Astrocyte (in vitro differentiated cells and primary cell): ENCODE measurements at regions not wholly inside any gene's neighbourhood (a gene's known extent, or its start where the extent isn't known, plus 50 kb on each side); places are given as distances from the start of the nearest gene placed in this dataset.

Experiments
- DNase-seq: peaks from one replicate; pipeline ENCODE4 v3.0.0-alpha.2; 2010; ENCODE audit warnings: low read depth
- FAIRE-seq: peaks from 2 replicates; lab custom pipeline; 2011; peaks lifted over from hg19 to GRCh38; lab: Jason Lieb, UNC
- H2AFZ ChIP-seq: 2 replicates; pipeline ENCODE4 v1.6.0; 2012; ENCODE audit warnings: low read depth, low read length, inconsistent platforms
- H3K27ac ChIP-seq: 2 replicates; pipeline ENCODE4 v1.5.1; 2011; ENCODE audit warnings: low read depth, low read length, inconsistent platforms
- H3K27me3 ChIP-seq: 2 replicates; pipeline ENCODE4 v1.6.0; 2011; ENCODE audit warnings: low read length, inconsistent platforms; ENCODE audit not compliant: insufficient read depth
- H3K36me3 ChIP-seq: 2 replicates; pipeline ENCODE4 v1.5.1; 2011; ENCODE audit warnings: low read length, inconsistent platforms; ENCODE audit not compliant: insufficient read depth
- H3K4me1 ChIP-seq: 2 replicates; pipeline ENCODE4 v1.5.1; 2011; ENCODE audit warnings: low read length, inconsistent platforms; ENCODE audit not compliant: insufficient read depth
- H3K4me2 ChIP-seq: 2 replicates; pipeline ENCODE4 v1.6.0; 2012; ENCODE audit warnings: low read length, inconsistent platforms
- H3K4me3 ChIP-seq: 2 replicates; pipeline ENCODE4 v1.5.1; 2011; ENCODE audit warnings: low read depth, mild to moderate bottlenecking, low read length, inconsistent platforms; ENCODE audit not compliant: insufficient read depth
- H3K79me2 ChIP-seq: 2 replicates; pipeline ENCODE4 v1.6.0; 2012; ENCODE audit warnings: mild to moderate bottlenecking, low read length, inconsistent platforms; ENCODE audit not compliant: insufficient read depth
- H3K9ac ChIP-seq: 2 replicates; pipeline ENCODE4 v1.6.0; 2012; ENCODE audit warnings: mild to moderate bottlenecking, low read length, inconsistent platforms
- H3K9me3 ChIP-seq: 2 replicates; pipeline ENCODE4 v1.5.1; 2012; ENCODE audit warnings: low read depth, mild to moderate bottlenecking, low read length, inconsistent platforms; ENCODE audit not compliant: insufficient read depth
- H4K20me1 ChIP-seq: 2 replicates; pipeline ENCODE4 v1.6.0; 2012; ENCODE audit warnings: low read length, inconsistent platforms; ENCODE audit not compliant: insufficient read depth
- H3K27ac Mint-ChIP-seq: one replicate; pipeline ENCODE4 v1.8.0; 2021; ENCODE audit warnings: mild to moderate bottlenecking, mixed read lengths; ENCODE audit not compliant: unreplicated experiment
- H3K27me3 Mint-ChIP-seq: one replicate; pipeline ENCODE4 v1.8.0; 2021; ENCODE audit warnings: low read depth, mixed read lengths; ENCODE audit not compliant: unreplicated experiment
- H3K36me3 Mint-ChIP-seq: one replicate; pipeline ENCODE4 v1.8.0; 2021; ENCODE audit warnings: low read depth, mixed read lengths; ENCODE audit not compliant: unreplicated experiment
- H3K4me1 Mint-ChIP-seq: one replicate; pipeline ENCODE4 v1.8.0; 2021; ENCODE audit warnings: low read depth, mixed read lengths; ENCODE audit not compliant: unreplicated experiment
- H3K4me3 Mint-ChIP-seq: one replicate; pipeline ENCODE4 v1.8.0; 2021; ENCODE audit warnings: mild to moderate bottlenecking, moderate library complexity, mixed read lengths; ENCODE audit not compliant: unreplicated experiment
- H3K9me3 Mint-ChIP-seq: one replicate; pipeline ENCODE4 v1.8.0; 2021; ENCODE audit warnings: mild to moderate bottlenecking, mixed read lengths; ENCODE audit not compliant: unreplicated experiment
- EZH2 ChIP-seq: IDR thresholded peaks from 2 replicates; pipeline ENCODE4 v1.6.1; 2012; ENCODE audit warnings: mild to moderate bottlenecking, low read length, inconsistent platforms; ENCODE audit not compliant: insufficient read depth
- TF ChIP-seq, protein P1 (sequence below): IDR thresholded peaks from 2 replicates; pipeline ENCODE4 v1.5.1; 2011; ENCODE audit warnings: low read depth, mild to moderate bottlenecking, inconsistent platforms, low read length, moderate library complexity; ENCODE audit not compliant: insufficient read depth

DNA sequence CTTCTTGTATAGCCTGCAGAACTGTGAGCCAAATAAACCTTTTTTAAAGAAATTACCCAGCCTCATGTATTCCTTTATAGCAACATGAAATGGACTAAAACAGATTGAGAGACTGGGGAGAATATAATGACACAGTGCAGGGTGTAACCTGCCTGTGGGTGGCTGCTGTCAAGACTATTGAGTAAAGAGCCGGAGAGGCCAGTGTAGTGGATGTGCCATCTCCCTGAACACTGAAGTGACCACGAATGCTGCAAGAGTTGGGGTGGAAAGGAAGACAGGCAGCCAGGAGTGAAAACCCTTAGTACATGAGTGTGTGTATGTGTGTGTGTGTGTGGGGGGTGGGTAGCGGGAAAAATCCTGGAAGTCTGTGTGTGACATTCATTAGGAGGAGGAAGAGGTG, 55.2 kb upstream of the FLT1 start:
- H2AFZ ChIP-seq = no peak overlapping the region
- FAIRE-seq = no peak

DNA sequence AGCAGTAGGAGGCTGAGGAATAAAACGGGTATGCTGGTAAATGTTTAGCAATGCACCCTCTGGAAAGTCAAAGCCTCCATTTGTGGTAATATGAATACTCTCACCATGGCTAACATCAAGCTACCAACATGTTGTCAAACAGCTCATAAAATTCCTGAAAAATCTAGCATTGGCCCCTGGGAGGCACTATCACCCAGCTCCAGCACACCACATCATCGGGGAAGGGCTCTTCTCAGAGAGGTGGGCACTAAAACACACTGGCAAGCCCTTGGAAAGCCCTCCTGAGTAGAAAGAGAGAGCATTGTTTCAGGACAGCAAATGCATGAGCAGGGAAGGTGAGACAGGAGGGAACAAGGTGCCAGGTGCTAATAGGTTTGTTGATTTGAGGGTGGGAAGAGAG, 53.9 kb upstream of the FLT1 start:
- Mint-ChIP-seq H3K27ac (no peak overlapping the region), H3K36me3 (peaks cover under 1% of the 10 kb centered on the region), H3K4me3 (no peak overlapping the region), H3K27me3 (peaks cover 3% of the 10 kb centered on the region), H3K9me3 (peaks cover 17% of the 10 kb centered on the region), H3K4me1 (no peaks in the 10 kb centered on the region)
- H3K79me2 ChIP-seq = no peaks in the 10 kb centered on the region
- no peaks in the 10 kb centered on the region for H3K4me1 ChIP-seq
- FAIRE-seq (no peak), DNase-seq (no peak)
- no peak overlapping the region for H3K4me3 ChIP-seq
- H2AFZ ChIP-seq = no peak overlapping the region
- no peaks in the 10 kb centered on the region for H3K27me3 ChIP-seq
- no peak overlapping the region for H3K4me2 ChIP-seq
- no peak overlapping the region for H3K27ac ChIP-seq
- H3K36me3 ChIP-seq = no peaks in the 10 kb centered on the region
- H4K20me1 ChIP-seq = no peaks in the 10 kb centered on the region
- H3K9me3 ChIP-seq = peaks cover 3% of the 10 kb centered on the region
- TF ChIP-seq EZH2 = no peak
- TF ChIP-seq, protein P1, sequence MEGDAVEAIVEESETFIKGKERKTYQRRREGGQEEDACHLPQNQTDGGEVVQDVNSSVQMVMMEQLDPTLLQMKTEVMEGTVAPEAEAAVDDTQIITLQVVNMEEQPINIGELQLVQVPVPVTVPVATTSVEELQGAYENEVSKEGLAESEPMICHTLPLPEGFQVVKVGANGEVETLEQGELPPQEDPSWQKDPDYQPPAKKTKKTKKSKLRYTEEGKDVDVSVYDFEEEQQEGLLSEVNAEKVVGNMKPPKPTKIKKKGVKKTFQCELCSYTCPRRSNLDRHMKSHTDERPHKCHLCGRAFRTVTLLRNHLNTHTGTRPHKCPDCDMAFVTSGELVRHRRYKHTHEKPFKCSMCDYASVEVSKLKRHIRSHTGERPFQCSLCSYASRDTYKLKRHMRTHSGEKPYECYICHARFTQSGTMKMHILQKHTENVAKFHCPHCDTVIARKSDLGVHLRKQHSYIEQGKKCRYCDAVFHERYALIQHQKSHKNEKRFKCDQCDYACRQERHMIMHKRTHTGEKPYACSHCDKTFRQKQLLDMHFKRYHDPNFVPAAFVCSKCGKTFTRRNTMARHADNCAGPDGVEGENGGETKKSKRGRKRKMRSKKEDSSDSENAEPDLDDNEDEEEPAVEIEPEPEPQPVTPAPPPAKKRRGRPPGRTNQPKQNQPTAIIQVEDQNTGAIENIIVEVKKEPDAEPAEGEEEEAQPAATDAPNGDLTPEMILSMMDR = no peak
- H3K9ac ChIP-seq = no peak overlapping the region

More for the DNA sequence above, 55.2 kb upstream of the FLT1 start:
- no peaks in the 10 kb centered on the region for H3K9me3 ChIP-seq
- no peaks in the 10 kb centered on the region for H3K79me2 ChIP-seq
- no peaks in the 10 kb centered on the region for H4K20me1 ChIP-seq
- no peaks in the 10 kb centered on the region for H3K36me3 ChIP-seq
- no peak overlapping the region for H3K9ac ChIP-seq
- H3K4me1 ChIP-seq = no peaks in the 10 kb centered on the region
- no peaks in the 10 kb centered on the region for H3K4me1 Mint-ChIP-seq
- no peak overlapping the region for H3K27ac Mint-ChIP-seq
- peaks cover 2% of the 10 kb centered on the region for H3K27me3 Mint-ChIP-seq
- H3K4me3 Mint-ChIP-seq = no peak overlapping the region
- no peak overlapping the region for H3K4me2 ChIP-seq
- no peaks in the 10 kb centered on the region for H3K27me3 ChIP-seq
- TF ChIP-seq EZH2 = no peak
- TF ChIP-seq, protein P1 = no peak
- peaks cover 13% of the 10 kb centered on the region for H3K9me3 Mint-ChIP-seq
- H3K27ac ChIP-seq = no peak overlapping the region
- no peaks in the 10 kb centered on the region for H3K36me3 Mint-ChIP-seq
- no peak overlapping the region for H3K4me3 ChIP-seq
- DNase-seq = no peak

- no peak for TF ChIP-seq EZH2
- TF ChIP-seq, protein P1 = no peak
- FAIRE-seq = no peak
- Histone ChIP-seq H3K27me3 (no peaks in the 10 kb centered on the region), H3K9ac (no peak overlapping the region), H3K27ac (no peak overlapping the region), H4K20me1 (no peaks in the 10 kb centered on the region), H2AFZ (no peak overlapping the region), H3K4me2 (no peak overlapping the region), H3K36me3 (no peaks in the 10 kb centered on the region), H3K4me1 (no peaks in the 10 kb centered on the region), H3K79me2 (no peaks in the 10 kb centered on the region), H3K4me3 (no peak overlapping the region), H3K9me3 (peaks cover 7% of the 10 kb centered on the region)
- DNase-seq = no peak
- H3K9me3 Mint-ChIP-seq = peaks cover 19% of the 10 kb centered on the region
- peaks cover 4% of the 10 kb centered on the region for H3K27me3 Mint-ChIP-seq
- H3K4me1 Mint-ChIP-seq = no peaks in the 10 kb centered on the region
- no peak overlapping the region for H3K4me3 Mint-ChIP-seq
- peaks cover 3% of the 10 kb centered on the region for H3K36me3 Mint-ChIP-seq
- no peak overlapping the region for H3K27ac Mint-ChIP-seq
Observed at GRCh38 chr13:28548468-28548867, 53.5 kb upstream of the FLT1 start.
